Spleen (tissue), 7 donors: ENCODE measurements at regions not wholly inside any gene's neighbourhood (a gene's known extent, or its start where the extent isn't known, plus 50 kb on each side); places are given as distances from the start of the nearest gene placed in this dataset.

Experiments used
- POLR2A ChIP-seq, 3 donors: fragments of 450-650 bp; IDR thresholded peaks; one replicate each; pipeline ENCODE4 v1.5.1; 2017; ENCODE audit warnings: antibody characterized with exemption in 3 of 3, mild to moderate bottlenecking in 1 of 3
- POLR2AphosphoS5 ChIP-seq, 3 donors: sonication (generic); formaldehyde crosslinking; IDR thresholded peaks; one replicate each; pipeline ENCODE4 v1.5.1; 2017; ENCODE audit warnings: antibody characterized with exemption in 3 of 3
- TF ChIP-seq, protein P1 (sequence below), 11 experiments: fragments of 200-600 bp in 7 of 11; fragments of 450-650 bp in 4 of 11; sonication (generic) in 4 of 11; IDR thresholded peaks in 8 of 11; conservative IDR thresholded peaks in 3 of 11; 1 replicate in 7 of 11; 2 replicates in 4 of 11; pipeline versions ENCODE4 v1.4.0 to v1.8.0; 2016 to 2021; ENCODE audit warnings: antibody characterized with exemption in 11 of 11, inconsistent platforms in 4 of 11, mild to moderate bottlenecking in 1 of 11
- donor health status: DM: no; HTN: no; CAD: no; lungs with moderate emphysema.
- donor health status: DM: no; HTN: no; CAD: no.
- donor health status: DM: no; HTN: no; CAD: no.

- TF ChIP-seq, protein P1, sequence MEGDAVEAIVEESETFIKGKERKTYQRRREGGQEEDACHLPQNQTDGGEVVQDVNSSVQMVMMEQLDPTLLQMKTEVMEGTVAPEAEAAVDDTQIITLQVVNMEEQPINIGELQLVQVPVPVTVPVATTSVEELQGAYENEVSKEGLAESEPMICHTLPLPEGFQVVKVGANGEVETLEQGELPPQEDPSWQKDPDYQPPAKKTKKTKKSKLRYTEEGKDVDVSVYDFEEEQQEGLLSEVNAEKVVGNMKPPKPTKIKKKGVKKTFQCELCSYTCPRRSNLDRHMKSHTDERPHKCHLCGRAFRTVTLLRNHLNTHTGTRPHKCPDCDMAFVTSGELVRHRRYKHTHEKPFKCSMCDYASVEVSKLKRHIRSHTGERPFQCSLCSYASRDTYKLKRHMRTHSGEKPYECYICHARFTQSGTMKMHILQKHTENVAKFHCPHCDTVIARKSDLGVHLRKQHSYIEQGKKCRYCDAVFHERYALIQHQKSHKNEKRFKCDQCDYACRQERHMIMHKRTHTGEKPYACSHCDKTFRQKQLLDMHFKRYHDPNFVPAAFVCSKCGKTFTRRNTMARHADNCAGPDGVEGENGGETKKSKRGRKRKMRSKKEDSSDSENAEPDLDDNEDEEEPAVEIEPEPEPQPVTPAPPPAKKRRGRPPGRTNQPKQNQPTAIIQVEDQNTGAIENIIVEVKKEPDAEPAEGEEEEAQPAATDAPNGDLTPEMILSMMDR (IDR thresholded peaks at IDR 0.05 in 8 of 11, conservative IDR thresholded peaks at IDR 0.05 in 3 of 11), result no peak
- TF ChIP-seq POLR2AphosphoS5 (IDR thresholded peaks at IDR 0.05) (no peak), POLR2A (IDR thresholded peaks at IDR 0.05) (no peak)
These were observed 126.1 kb upstream of the CACHD1 start for GRCh38 chr1:64343823-64344190.
